Thoracic aorta (tissue), 2 donors: ENCODE measurements at regions not wholly inside any gene's neighbourhood (a gene's known extent, or its start where the extent isn't known, plus 50 kb on each side); places are given as distances from the start of the nearest gene placed in this dataset.

Experiments used
- ATAC-seq: fragments of 150-250 bp; one replicate; pipeline ENCODE4 v1.8.0; 2017; ENCODE audit warnings: low read depth; ENCODE audit not compliant: insufficient number of reproducible peaks, low FRiP score
- DNase-seq: peaks from one replicate; pipeline ENCODE4 v3.0.0-alpha.2; 2020; ENCODE audit warnings: low spot score
- H3K27ac ChIP-seq, 2 donors: fragments of 200-600 bp; sonication (generic); 1 replicate in 1 of 2; 2 replicates in 1 of 2; pipeline ENCODE4 v1.5.1; 2016; ENCODE audit warnings: mild to moderate bottlenecking in 2 of 2, moderate library complexity in 2 of 2
- H3K27me3 ChIP-seq: fragments of 200-600 bp; sonication (generic); replicated peaks from 2 replicates; pipeline ENCODE4 v1.6.0; 2016; ENCODE audit warnings: mild to moderate bottlenecking; ENCODE audit not compliant: insufficient read depth
- H3K36me3 ChIP-seq: fragments of 200-600 bp; sonication (generic); one replicate; pipeline ENCODE4 v1.5.1; 2016
- H3K4me1 ChIP-seq, 2 donors: fragments of 200-600 bp; sonication (generic); 1 replicate in 1 of 2; 2 replicates in 1 of 2; pipeline versions ENCODE4 v1.5.1 to v1.6.0; 2016; ENCODE audit warnings: low read depth in 2 of 2, mild to moderate bottlenecking in 1 of 2; ENCODE audit not compliant: control insufficient read depth in 1 of 2
- H3K4me3 ChIP-seq: fragments of 200-600 bp; sonication (generic); 2 replicates; pipeline ENCODE4 v1.5.1; 2016; ENCODE audit warnings: mild to moderate bottlenecking
- H3K9me3 ChIP-seq: fragments of 200-600 bp; sonication (generic); 2 replicates; pipeline ENCODE4 v1.5.1; 2016
- TF ChIP-seq, protein P1 (sequence below): fragments of 200-600 bp; sonication (generic); IDR thresholded peaks from one replicate; pipeline ENCODE4 v1.5.1; 2019; ENCODE audit warnings: antibody characterized with exemption

DNA sequence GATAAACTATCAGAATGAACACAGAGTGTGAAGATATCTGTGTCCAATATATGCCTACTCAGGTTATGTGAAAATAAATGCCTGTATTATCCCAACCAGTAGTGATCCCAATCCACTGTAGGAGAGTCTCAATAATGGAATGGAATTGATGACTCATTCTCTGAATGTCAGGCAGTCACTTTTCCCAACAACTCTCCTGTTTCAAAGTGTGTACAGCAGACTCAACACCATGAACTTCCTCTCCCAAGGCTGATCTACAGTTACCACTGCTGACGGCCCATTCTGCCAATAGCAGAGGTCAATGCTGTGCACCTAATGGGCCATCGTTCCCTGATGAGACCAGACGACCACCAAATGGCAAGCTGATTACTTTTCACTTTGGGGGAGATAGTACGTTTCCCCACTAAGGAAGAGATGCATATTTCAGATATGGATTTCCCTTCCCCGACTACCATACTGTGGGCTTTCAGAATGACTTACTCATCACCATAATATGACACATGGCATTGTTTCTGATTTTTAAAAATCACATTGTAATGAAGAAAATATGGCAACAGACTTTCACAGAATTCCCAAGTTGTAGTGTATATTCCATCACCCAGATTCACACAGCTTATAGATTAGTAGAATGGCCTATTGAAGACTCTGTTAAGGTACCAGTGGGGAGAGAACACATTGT, 601.7 kb upstream of the VRK2 start:
- Histone ChIP-seq H3K9me3 (no peaks in the 10 kb centered on the region), H3K4me3 (no peak overlapping the region), H3K27me3 (no peaks in the 10 kb centered on the region), H3K36me3 (no peaks in the 10 kb centered on the region), H3K4me1 (no peaks in the 10 kb centered on the region), H3K27ac (no peak overlapping the region)
- TF ChIP-seq, protein P1, sequence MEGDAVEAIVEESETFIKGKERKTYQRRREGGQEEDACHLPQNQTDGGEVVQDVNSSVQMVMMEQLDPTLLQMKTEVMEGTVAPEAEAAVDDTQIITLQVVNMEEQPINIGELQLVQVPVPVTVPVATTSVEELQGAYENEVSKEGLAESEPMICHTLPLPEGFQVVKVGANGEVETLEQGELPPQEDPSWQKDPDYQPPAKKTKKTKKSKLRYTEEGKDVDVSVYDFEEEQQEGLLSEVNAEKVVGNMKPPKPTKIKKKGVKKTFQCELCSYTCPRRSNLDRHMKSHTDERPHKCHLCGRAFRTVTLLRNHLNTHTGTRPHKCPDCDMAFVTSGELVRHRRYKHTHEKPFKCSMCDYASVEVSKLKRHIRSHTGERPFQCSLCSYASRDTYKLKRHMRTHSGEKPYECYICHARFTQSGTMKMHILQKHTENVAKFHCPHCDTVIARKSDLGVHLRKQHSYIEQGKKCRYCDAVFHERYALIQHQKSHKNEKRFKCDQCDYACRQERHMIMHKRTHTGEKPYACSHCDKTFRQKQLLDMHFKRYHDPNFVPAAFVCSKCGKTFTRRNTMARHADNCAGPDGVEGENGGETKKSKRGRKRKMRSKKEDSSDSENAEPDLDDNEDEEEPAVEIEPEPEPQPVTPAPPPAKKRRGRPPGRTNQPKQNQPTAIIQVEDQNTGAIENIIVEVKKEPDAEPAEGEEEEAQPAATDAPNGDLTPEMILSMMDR: no peak
- DNase-seq: no peak
- no peak for ATAC-seq

DNA sequence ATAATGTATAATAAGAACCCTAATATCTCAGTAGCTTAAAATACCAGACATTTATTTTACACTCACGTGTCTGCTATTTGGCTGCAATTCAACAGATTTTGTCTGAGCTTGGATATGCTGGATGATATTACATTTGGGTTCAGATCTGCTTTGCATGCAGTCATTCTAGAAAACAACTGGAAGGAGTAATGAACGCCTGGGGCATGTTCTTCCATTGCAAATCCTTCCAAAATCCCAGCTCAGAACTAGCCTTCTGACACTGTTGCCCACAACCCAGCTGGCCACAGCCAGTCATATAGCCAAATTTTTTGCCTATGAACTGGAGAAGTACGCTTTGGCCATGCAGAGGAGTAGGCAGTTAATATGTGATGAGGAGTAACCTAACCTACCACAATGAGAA, 597.8 kb upstream of the VRK2 start:
- no peak for ATAC-seq
- Histone ChIP-seq H3K27ac (no peak overlapping the region), H3K9me3 (no peaks in the 10 kb centered on the region), H3K4me3 (no peak overlapping the region), H3K4me1 (no peaks in the 10 kb centered on the region), H3K36me3 (no peaks in the 10 kb centered on the region), H3K27me3 (no peaks in the 10 kb centered on the region)
- DNase-seq: no peak
- TF ChIP-seq, protein P1: no peak

DNA sequence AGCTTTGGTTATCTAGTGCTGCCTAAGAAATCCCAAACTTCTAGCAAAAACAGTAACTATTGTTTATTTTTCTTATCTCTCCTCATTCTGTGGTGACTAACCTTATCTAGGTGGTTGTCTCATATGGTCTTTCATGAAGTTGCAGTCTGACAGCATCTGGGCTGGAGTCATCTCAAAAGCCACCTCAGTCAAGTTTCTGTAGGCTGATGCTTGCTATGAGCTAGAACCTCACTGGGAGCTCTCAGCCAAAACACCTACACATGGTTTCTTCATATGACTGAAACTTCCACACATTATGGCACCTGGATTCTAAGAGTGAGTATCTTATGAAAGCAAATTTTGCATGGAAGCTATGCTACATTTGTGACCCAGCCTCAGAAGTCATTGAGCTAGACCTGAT, 596.4 kb upstream of the VRK2 start:
- ATAC-seq (no peak), DNase-seq (no peak)
- TF ChIP-seq, protein P1: no peak
- no peaks in the 10 kb centered on the region for H3K27me3 ChIP-seq
- no peak overlapping the region for H3K27ac ChIP-seq
- no peaks in the 10 kb centered on the region for H3K4me1 ChIP-seq
- H3K9me3 ChIP-seq: no peaks in the 10 kb centered on the region
- no peaks in the 10 kb centered on the region for H3K36me3 ChIP-seq
- H3K4me3 ChIP-seq: no peak overlapping the region

DNA sequence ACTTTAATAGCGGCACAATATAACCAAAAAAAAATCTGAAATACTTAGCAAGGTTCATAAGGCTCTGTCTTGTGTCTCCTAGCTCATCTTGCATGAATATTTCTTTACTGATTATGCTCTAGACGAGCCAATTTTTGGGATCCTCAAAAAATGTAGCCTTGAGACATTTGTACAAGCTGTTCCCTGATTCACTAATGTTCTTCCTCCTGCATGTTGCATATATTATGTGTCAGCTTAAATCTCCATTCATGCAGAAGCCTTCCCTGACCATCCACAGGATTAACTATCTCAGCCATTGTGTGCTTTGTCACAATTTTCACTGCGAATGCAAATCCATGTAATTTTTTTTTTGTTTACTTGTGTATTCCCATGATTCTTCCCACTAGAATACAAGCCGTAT, 594.0 kb upstream of the VRK2 start:
- Histone ChIP-seq H3K4me3 (no peak overlapping the region), H3K36me3 (no peaks in the 10 kb centered on the region), H3K4me1 (no peaks in the 10 kb centered on the region), H3K9me3 (no peaks in the 10 kb centered on the region), H3K27me3 (no peaks in the 10 kb centered on the region), H3K27ac (no peak overlapping the region)
- ATAC-seq (no peak), DNase-seq (no peak)
- TF ChIP-seq, protein P1: no peak

DNA sequence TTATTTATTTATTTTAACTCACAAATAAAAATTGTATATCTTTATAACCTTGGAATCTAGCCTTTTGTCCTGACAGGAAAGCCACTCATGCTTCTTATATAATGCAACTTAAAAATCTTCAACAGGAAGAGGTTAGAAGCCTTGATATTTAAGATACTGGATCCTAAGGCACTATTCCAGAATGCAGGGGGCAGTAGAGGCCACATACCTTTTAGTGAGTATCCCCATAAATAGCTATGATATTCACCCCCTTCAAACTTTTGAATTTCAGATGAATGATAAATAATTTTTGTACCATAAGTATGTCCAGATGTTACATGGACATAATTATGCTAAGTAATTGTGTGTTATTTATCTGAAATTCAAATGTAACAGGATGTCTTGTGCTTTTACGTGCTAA, 592.7 kb upstream of the VRK2 start:
- DNase-seq (no peak), ATAC-seq (no peak)
- H3K27ac ChIP-seq: no peak overlapping the region
- H3K27me3 ChIP-seq: no peaks in the 10 kb centered on the region
- no peaks in the 10 kb centered on the region for H3K36me3 ChIP-seq
- H3K4me1 ChIP-seq: no peaks in the 10 kb centered on the region
- TF ChIP-seq, protein P1: no peak
- no peak overlapping the region for H3K4me3 ChIP-seq
- H3K9me3 ChIP-seq: no peaks in the 10 kb centered on the region
